ENCODE measurements at regions not wholly inside any gene's neighbourhood (a gene's known extent, or its start where the extent isn't known, plus 50 kb on each side); places are given as distances from the start of the nearest gene placed in this dataset.

GRCh38 chr1:208393416-208393815 is 149.2 kb upstream of the PLXNA2 start:
- no peak overlapping the region for H3K27ac ChIP-seq (ENCODE audit: low read depth)
- no peaks in the 10 kb centered on the region for H3K36me3 ChIP-seq (ENCODE audit: insufficient read depth)
- 0 out of 2 replicates have a peak, but pooled peaks cover 9% of the 10 kb centered on the region for H3K9me2 ChIP-seq (ENCODE audit: insufficient read depth)
- Mint-ChIP-seq H3K27me3 (ENCODE audit: insufficient read depth, low read depth, poor library complexity) (no peaks in the 10 kb centered on the region), H3K4me3 (no peak overlapping the region), H3K9me3 (no peaks in the 10 kb centered on the region), H3K4me1 (no peaks in the 10 kb centered on the region), H3K36me3 (ENCODE audit: low read depth) (no peaks in the 10 kb centered on the region), H3K27ac (no peak overlapping the region)
- H4K20me1 ChIP-seq (replicated peaks; ENCODE audit: insufficient read depth) = no peaks in the 10 kb centered on the region
- H3K4me1 ChIP-seq (ENCODE audit: insufficient read depth) = no peaks in the 10 kb centered on the region
- no peaks in the 10 kb centered on the region for H3K27me3 ChIP-seq (ENCODE audit: insufficient read depth)
- DNase-seq (ENCODE audit: low spot score) (no peak), ATAC-seq (no peak)
- no peaks in the 10 kb centered on the region for H3F3A ChIP-seq (replicated peaks; ENCODE audit: low read depth)
- H3K79me2 ChIP-seq (replicated peaks; ENCODE audit: insufficient read depth) = no peaks in the 10 kb centered on the region
- no peak overlapping the region for H3K4me3 ChIP-seq
- TF ChIP-seq ZNF331 (CRISPR knock-in tag; IDR thresholded peaks at IDR 0.05; ENCODE audit: low read depth) (no peak), NANOG (IDR thresholded peaks at IDR 0.05; ENCODE audit: borderline replicate concordance) (no peak), EZH2phosphoT487 (IDR thresholded peaks at IDR 0.05; ENCODE audit: unreplicated experiment) (no peak), ZNF462 (CRISPR knock-in tag; IDR thresholded peaks at IDR 0.05) (no peak), POLR2AphosphoS5 (IDR thresholded peaks at IDR 0.05; ENCODE audit: low read depth) (no peak), EZH2 (IDR thresholded peaks at IDR 0.05; ENCODE audit: low read depth, unreplicated experiment) (no peak), REST (IDR thresholded peaks at IDR 0.05; ENCODE audit: unreplicated experiment) (no peak), CREB1 (CRISPR knock-in tag; IDR thresholded peaks at IDR 0.05; ENCODE audit: low read depth) (no peak), ZNF114 (CRISPR knock-in tag; IDR thresholded peaks at IDR 0.05) (no peak), ETS1 (IDR thresholded peaks at IDR 0.05) (no peak), JUNB (IDR thresholded peaks at IDR 0.05; ENCODE audit: unreplicated experiment) (no peak)
- TF ChIP-seq, protein P1, sequence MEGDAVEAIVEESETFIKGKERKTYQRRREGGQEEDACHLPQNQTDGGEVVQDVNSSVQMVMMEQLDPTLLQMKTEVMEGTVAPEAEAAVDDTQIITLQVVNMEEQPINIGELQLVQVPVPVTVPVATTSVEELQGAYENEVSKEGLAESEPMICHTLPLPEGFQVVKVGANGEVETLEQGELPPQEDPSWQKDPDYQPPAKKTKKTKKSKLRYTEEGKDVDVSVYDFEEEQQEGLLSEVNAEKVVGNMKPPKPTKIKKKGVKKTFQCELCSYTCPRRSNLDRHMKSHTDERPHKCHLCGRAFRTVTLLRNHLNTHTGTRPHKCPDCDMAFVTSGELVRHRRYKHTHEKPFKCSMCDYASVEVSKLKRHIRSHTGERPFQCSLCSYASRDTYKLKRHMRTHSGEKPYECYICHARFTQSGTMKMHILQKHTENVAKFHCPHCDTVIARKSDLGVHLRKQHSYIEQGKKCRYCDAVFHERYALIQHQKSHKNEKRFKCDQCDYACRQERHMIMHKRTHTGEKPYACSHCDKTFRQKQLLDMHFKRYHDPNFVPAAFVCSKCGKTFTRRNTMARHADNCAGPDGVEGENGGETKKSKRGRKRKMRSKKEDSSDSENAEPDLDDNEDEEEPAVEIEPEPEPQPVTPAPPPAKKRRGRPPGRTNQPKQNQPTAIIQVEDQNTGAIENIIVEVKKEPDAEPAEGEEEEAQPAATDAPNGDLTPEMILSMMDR (conservative IDR thresholded peaks at IDR 0.05; ENCODE audit: low read depth in 2 of 2) = no peak
- no peak overlapping the region for H3K4me2 ChIP-seq
- H2AFZ ChIP-seq = no peak overlapping the region

Measured in GM23338 (cell line).